ENCODE measurements at regions not wholly inside any gene's neighbourhood (a gene's known extent, or its start where the extent isn't known, plus 50 kb on each side); places are given as distances from the start of the nearest gene placed in this dataset.

GRCh38 chr11:57085611-57086010, 96.1 kb upstream of the LRRC55 start:
- no peak overlapping the region for H3K27ac ChIP-seq
- TF ChIP-seq CTCF (IDR thresholded peaks at IDR 0.05) (no peak), POLR2A (IDR thresholded peaks at IDR 0.05) (no peak)
- ATAC-seq = peak in 1 of 4 donors; percentile 17
- H3K36me3 ChIP-seq = no peaks in the 10 kb centered on the region
- H3K4me3 ChIP-seq = no peak overlapping the region
- 20% methylated on average over 1 of the region's 1 CpG for WGBS (ENCODE audit: insufficient coverage, low coverage, low lambda C conversion rate, missing lambda C conversion rate)
- H3K4me1 ChIP-seq = no peaks in the 10 kb centered on the region
- H3K9me3 ChIP-seq = no peaks in the 10 kb centered on the region
- DNase-seq = no peak
- H3K27me3 ChIP-seq = no peaks in the 10 kb centered on the region
- intact Hi-C loops (cut with DNase I) = no loop called here

GRCh38 chr11:57087991-57088390, 93.8 kb upstream of the LRRC55 start:
- Histone ChIP-seq H3K27ac (no peak overlapping the region), H3K36me3 (no peaks in the 10 kb centered on the region), H3K4me1 (no peaks in the 10 kb centered on the region), H3K27me3 (no peaks in the 10 kb centered on the region), H3K9me3 (no peaks in the 10 kb centered on the region), H3K4me3 (no peak overlapping the region)
- intact Hi-C loops (cut with DNase I) = no loop called here
- no peak for TF ChIP-seq POLR2A (IDR thresholded peaks at IDR 0.05)
- no peak for TF ChIP-seq CTCF (IDR thresholded peaks at IDR 0.05)
- WGBS (ENCODE audit: insufficient coverage, low coverage, low lambda C conversion rate, missing lambda C conversion rate) = 29% methylated on average over 1 of the region's 1 CpG
- no peak for DNase-seq
- ATAC-seq = no peak

- ATAC-seq = peak in 2 of 4 donors; percentile 14 to 45
- Histone ChIP-seq H3K4me1 (no peaks in the 10 kb centered on the region), H3K27me3 (no peaks in the 10 kb centered on the region), H3K27ac (no peak overlapping the region), H3K36me3 (no peaks in the 10 kb centered on the region), H3K4me3 (no peak overlapping the region), H3K9me3 (no peaks in the 10 kb centered on the region)
- DNase-seq = no peak
- intact Hi-C loops (cut with DNase I) = no loop called here
- 21% methylated on average over 2 of the region's 9 CpGs for WGBS (ENCODE audit: insufficient coverage, low coverage, low lambda C conversion rate, missing lambda C conversion rate)
- TF ChIP-seq CTCF (IDR thresholded peaks at IDR 0.05) = no peak
- no peak for TF ChIP-seq POLR2A (IDR thresholded peaks at IDR 0.05)
Observed at GRCh38 chr11:57092028-57092698, 89.6 kb upstream of the LRRC55 start.

GRCh38 chr11:57094181-57094935, 87.4 kb upstream of the LRRC55 start:
- TF ChIP-seq POLR2A (IDR thresholded peaks at IDR 0.05) (no peak), CTCF (IDR thresholded peaks at IDR 0.05) (no peak)
- Histone ChIP-seq H3K36me3 (no peaks in the 10 kb centered on the region), H3K27me3 (no peaks in the 10 kb centered on the region), H3K27ac (no peak overlapping the region), H3K9me3 (no peaks in the 10 kb centered on the region), H3K4me1 (no peaks in the 10 kb centered on the region), H3K4me3 (no peak overlapping the region)
- WGBS (ENCODE audit: insufficient coverage, low coverage, low lambda C conversion rate, missing lambda C conversion rate) = 44% methylated on average over 1 of the region's 1 CpG
- intact Hi-C loops (cut with DNase I) = no loop called here
- ATAC-seq = no peak
- DNase-seq = no peak
